Astrocyte (in vitro differentiated cells and primary cell): ENCODE measurements at regions not wholly inside any gene's neighbourhood (a gene's known extent, or its start where the extent isn't known, plus 50 kb on each side); places are given as distances from the start of the nearest gene placed in this dataset.
"Not testable (repeated sequence)": the region's sequence is repeated elsewhere in the genome, so short reads cannot be mapped to it uniquely, and the experiment has no call there.

Experiments used
- CTCF ChIP-seq: IDR thresholded peaks from 2 replicates; pipeline ENCODE4 v1.5.1; 2011; ENCODE audit warnings: low read depth, mild to moderate bottlenecking, inconsistent platforms, low read length, moderate library complexity; ENCODE audit not compliant: insufficient read depth
- EZH2 ChIP-seq: IDR thresholded peaks from 2 replicates; pipeline ENCODE4 v1.6.1; 2012; ENCODE audit warnings: mild to moderate bottlenecking, low read length, inconsistent platforms; ENCODE audit not compliant: insufficient read depth

DNA sequence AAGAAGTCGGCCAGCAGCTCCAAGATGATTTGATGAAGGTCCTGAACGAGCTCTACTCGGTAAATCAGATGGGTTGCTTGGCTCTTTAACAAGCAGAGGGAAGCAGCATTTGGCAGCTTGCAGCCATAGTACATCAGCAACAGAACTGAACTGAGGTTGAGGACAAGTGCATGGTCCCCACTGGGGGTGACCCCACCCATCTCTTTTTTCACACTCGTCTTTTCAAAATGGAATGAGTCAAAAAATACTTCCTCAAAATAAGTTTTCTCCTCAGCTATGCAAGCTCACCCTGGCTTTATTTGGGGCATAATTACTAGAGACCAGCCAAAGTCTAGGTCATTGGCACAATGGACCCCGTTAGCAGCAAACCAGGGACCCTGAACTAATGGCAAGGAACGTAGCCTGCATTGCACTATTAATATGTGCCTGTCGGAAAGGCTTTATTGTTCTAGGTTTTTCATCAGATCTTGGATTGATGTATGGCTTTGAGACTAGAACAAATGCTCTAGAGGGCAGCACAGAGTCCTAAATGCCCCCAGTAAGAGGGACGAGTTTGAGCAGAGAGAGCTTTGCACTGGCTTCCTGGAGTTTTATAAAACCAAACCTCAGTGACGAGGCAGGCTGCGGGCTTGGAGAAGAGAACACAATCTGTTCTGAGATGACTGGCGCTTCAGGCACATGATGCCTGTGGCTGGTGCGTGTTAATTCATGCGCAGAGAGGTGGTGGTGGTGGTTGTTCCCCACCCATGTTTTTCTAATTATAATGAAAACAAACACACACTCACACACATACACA lies 74.2 kb upstream of the FAM72C start:
- TF ChIP-seq CTCF, EZH2: not testable (repeated sequence)
